H1 (cell line): ENCODE measurements at regions not wholly inside any gene's neighbourhood (a gene's known extent, or its start where the extent isn't known, plus 50 kb on each side); places are given as distances from the start of the nearest gene placed in this dataset.

Experiments
- CTCF ChIA-PET: fragments of 300-600 bp; sonication (Branson Sonifier 250); formaldehyde crosslinking; loops from one replicate; lab custom pipeline; 2021; ENCODE audit not compliant: partially characterized antibody; lab: Charles Lee
- POLR2A ChIA-PET: fragments of 300-600 bp; sonication (Branson Sonifier 250); formaldehyde crosslinking; loops from one replicate; lab custom pipeline; 2021; ENCODE audit warnings: inconsistent platforms; ENCODE audit not compliant: partially characterized antibody; lab: Charles Lee
- DNase-seq, 2 experiments: peaks; one replicate each; pipeline versions ENCODE4 v3.0.0 to v3.0.0-alpha.2; 2010 to 2022; ENCODE audit warnings: low spot score in 2 of 2, low read depth in 1 of 2, mixed read lengths in 1 of 2
- FAIRE-seq: peaks from 2 replicates; lab custom pipeline; 2011; peaks lifted over from hg19 to GRCh38; lab: Jason Lieb, UNC
- H2AFZ ChIP-seq: 2 replicates; pipeline ENCODE4 v1.8.1; 2012; ENCODE audit warnings: low read length, inconsistent platforms
- H2AK5ac ChIP-seq: 2 replicates; pipeline ENCODE4 v1.6.1; 2013; ENCODE audit warnings: low read depth, low read length
- H2BK120ac ChIP-seq: replicated peaks from 2 replicates; pipeline ENCODE3; 2013; ENCODE audit warnings: low read depth, low read length, inconsistent platforms
- H2BK12ac ChIP-seq: 2 replicates; pipeline ENCODE4 v1.6.1; 2013; ENCODE audit warnings: low read depth, low read length
- H2BK15ac ChIP-seq: 2 replicates; pipeline ENCODE4 v1.6.1; 2013; ENCODE audit warnings: low read length
- H2BK20ac ChIP-seq: 2 replicates; pipeline ENCODE4 v1.6.1; 2013; ENCODE audit warnings: low read length
- H2BK5ac ChIP-seq: 2 replicates; pipeline ENCODE4 v1.6.1; 2013; ENCODE audit warnings: low read depth, low read length
- H3K14ac ChIP-seq: 2 replicates; pipeline ENCODE4 v1.6.1; 2013; ENCODE audit warnings: inconsistent platforms; ENCODE audit not compliant: insufficient read length
- H3K18ac ChIP-seq: 2 replicates; pipeline ENCODE4 v1.6.1; 2013; ENCODE audit warnings: low read length; ENCODE audit errors: extremely low read depth
- H3K23ac ChIP-seq: 2 replicates; pipeline ENCODE4 v1.6.1; 2013; ENCODE audit warnings: inconsistent platforms; ENCODE audit not compliant: insufficient read length
- H3K23me2 ChIP-seq: 2 replicates; pipeline ENCODE4 v1.6.1; 2013; ENCODE audit warnings: low read depth, low read length
- H3K27ac ChIP-seq: 2 replicates; pipeline ENCODE4 v1.6.1; 2011; ENCODE audit warnings: low read depth, low read length, inconsistent platforms
- H3K27me3 ChIP-seq, 4 experiments: replicated peaks in 1 of 4; 1 replicate in 1 of 4; 2 replicates in 3 of 4; pipeline versions ENCODE4 v1.6.1 to v1.8.1; 2011 to 2013; ENCODE audit warnings: low read length in 3 of 4, mild to moderate bottlenecking in 3 of 4, inconsistent platforms in 2 of 4, mixed read lengths in 2 of 4, moderate library complexity in 1 of 4; ENCODE audit not compliant: control insufficient read depth in 3 of 4, insufficient read depth in 3 of 4; ENCODE audit errors: extremely low read depth in 1 of 4
- H3K36me3 ChIP-seq, 4 experiments: 2 replicates each; pipeline versions ENCODE4 v1.6.1 to v1.8.1; 2011 to 2013; ENCODE audit warnings: mild to moderate bottlenecking in 4 of 4, low read length in 3 of 4, moderate library complexity in 2 of 4, control low read depth in 1 of 4, inconsistent platforms in 1 of 4; ENCODE audit not compliant: insufficient read depth in 4 of 4, control insufficient read depth in 2 of 4
- H3K4ac ChIP-seq: replicated peaks from 2 replicates; pipeline ENCODE3; 2013; ENCODE audit warnings: low read length, low read depth, mixed read lengths, inconsistent platforms; ENCODE audit not compliant: insufficient read length
- H3K4me1 ChIP-seq, 4 experiments: replicated peaks in 1 of 4; 1 replicate in 1 of 4; 2 replicates in 3 of 4; pipeline versions ENCODE4 v1.6.1 to v1.8.1; 2011 to 2013; ENCODE audit warnings: low read length in 3 of 4, inconsistent platforms in 2 of 4, mixed read lengths in 1 of 4; ENCODE audit not compliant: insufficient read depth in 4 of 4, control insufficient read depth in 3 of 4
- H3K4me2 ChIP-seq, 2 experiments: 2 replicates each; pipeline versions ENCODE4 v1.6.1 to v1.8.1; 2011 to 2013; ENCODE audit warnings: low read depth in 2 of 2, low read length in 2 of 2, control low read depth in 1 of 2, inconsistent platforms in 1 of 2, mild to moderate bottlenecking in 1 of 2; ENCODE audit not compliant: insufficient read depth in 1 of 2
- H3K4me3 ChIP-seq, 4 experiments: fragments of 200-600, 300-600 bp in 1 of 4; sonication (generic), shearing (Covaris generic), sonication (Bioruptor Twin) in 1 of 4; 2 replicates each; pipeline versions ENCODE4 v1.5.1 to v1.8.1; 2011 to 2016; ENCODE audit warnings: low read length in 4 of 4, low read depth in 3 of 4, control low read depth in 2 of 4, inconsistent platforms in 2 of 4, mild to moderate bottlenecking in 2 of 4, mixed read lengths in 1 of 4, moderate library complexity in 1 of 4; ENCODE audit not compliant: insufficient read depth in 2 of 4; ENCODE audit errors: extremely low read depth in 1 of 4
- H3K56ac ChIP-seq: replicated peaks from 2 replicates; pipeline ENCODE3; 2013; ENCODE audit warnings: low read depth, mild to moderate bottlenecking, mixed read lengths, low read length, inconsistent platforms; ENCODE audit not compliant: insufficient read length
- H3K79me1 ChIP-seq: 2 replicates; pipeline ENCODE4 v1.6.1; 2013; ENCODE audit warnings: low read depth, low read length, control low read depth
- H3K79me2 ChIP-seq, 2 experiments: 2 replicates each; pipeline versions ENCODE4 v1.6.1 to v1.8.1; 2012 to 2013; ENCODE audit warnings: low read length in 2 of 2, mild to moderate bottlenecking in 2 of 2, inconsistent platforms in 1 of 2; ENCODE audit not compliant: insufficient read depth in 2 of 2, control insufficient read depth in 1 of 2
- H3K9ac ChIP-seq, 4 experiments: replicated peaks in 1 of 4; 1 replicate in 1 of 4; 2 replicates in 3 of 4; pipeline versions ENCODE4 v1.6.1 to v1.8.1; 2011 to 2013; ENCODE audit warnings: low read depth in 3 of 4, low read length in 3 of 4, control low read depth in 2 of 4, mild to moderate bottlenecking in 2 of 4, moderate library complexity in 2 of 4, inconsistent platforms in 1 of 4; ENCODE audit errors: extremely low read depth in 1 of 4
- H3K9me3 ChIP-seq, 2 experiments: 2 replicates each; pipeline versions ENCODE4 v1.6.1 to v1.8.1; 2012 to 2013; ENCODE audit warnings: mild to moderate bottlenecking in 2 of 2, moderate library complexity in 2 of 2, control low read depth in 1 of 2, inconsistent platforms in 1 of 2, low read depth in 1 of 2, low read length in 1 of 2, mixed read lengths in 1 of 2; ENCODE audit not compliant: insufficient read depth in 2 of 2
- H4K20me1 ChIP-seq, 2 experiments: replicated peaks in 1 of 2; 2 replicates each; pipeline versions ENCODE3 to v1.8.1; 2011 to 2013; ENCODE audit warnings: inconsistent platforms in 2 of 2, low read length in 2 of 2, mild to moderate bottlenecking in 1 of 2; ENCODE audit not compliant: insufficient read depth in 2 of 2, control insufficient read depth in 1 of 2
- H4K5ac ChIP-seq: 2 replicates; pipeline ENCODE4 v1.6.1; 2013; ENCODE audit warnings: low read length, low read depth, mixed read lengths, inconsistent platforms; ENCODE audit not compliant: insufficient read length
- H4K8ac ChIP-seq: 2 replicates; pipeline ENCODE4 v1.8.0; 2013; ENCODE audit warnings: mild to moderate bottlenecking, moderate library complexity, low read length, inconsistent platforms; ENCODE audit not compliant: insufficient read depth; ENCODE audit errors: extremely low read depth
- H4K91ac ChIP-seq: replicated peaks from 2 replicates; pipeline ENCODE3; 2013; ENCODE audit warnings: low read length, mixed read lengths, inconsistent platforms; ENCODE audit not compliant: insufficient read length
- BCL11A ChIP-seq, 2 experiments: IDR thresholded peaks; one replicate each; pipeline ENCODE4 v1.6.1; 2011; ENCODE audit warnings: low read depth in 2 of 2, low read length in 2 of 2, mild to moderate bottlenecking in 2 of 2
- EGR1 ChIP-seq: IDR thresholded peaks from 2 replicates; pipeline ENCODE4 v1.6.1; 2011; ENCODE audit warnings: low read depth, low read length, borderline replicate concordance
- GTF2F1 ChIP-seq: IDR thresholded peaks from 2 replicates; pipeline ENCODE4 v1.6.1; 2012; ENCODE audit warnings: low read depth, low read length, improper control_type of control experiment, borderline replicate concordance
- KDM5A ChIP-seq: fragments of 200-600 bp; IDR thresholded peaks from 2 replicates; pipeline ENCODE4 v1.7.1; 2012; ENCODE audit warnings: mild to moderate bottlenecking, low read length, inconsistent platforms, mixed read lengths
- MAFK ChIP-seq: IDR thresholded peaks from 2 replicates; pipeline ENCODE4 v1.6.1; 2012; ENCODE audit warnings: low read depth, mild to moderate bottlenecking, improper control_type of control experiment, low read length
- RNF2 ChIP-seq: fragments of 200-900, 300-1000 bp; sonication (generic); IDR thresholded peaks from 2 replicates; pipeline ENCODE4 v1.7.1; 2016; ENCODE audit warnings: borderline replicate concordance, low read depth, mild to moderate bottlenecking, antibody characterized with exemption, low read length; ENCODE audit not compliant: poor library complexity, severe bottlenecking; ENCODE audit errors: missing control alignments
- SAP30 ChIP-seq: fragments of 300-600 bp; sonication (generic); IDR thresholded peaks from 2 replicates; pipeline ENCODE4 v1.7.1; 2012; ENCODE audit warnings: low read length, moderate library complexity, mild to moderate bottlenecking, inconsistent platforms; ENCODE audit not compliant: insufficient read depth, insufficient replicate concordance
- SIRT6 ChIP-seq: IDR thresholded peaks from one replicate; pipeline ENCODE4 v1.7.1; 2012; ENCODE audit warnings: low read length, inconsistent platforms
- SP2 ChIP-seq: IDR thresholded peaks from 2 replicates; pipeline ENCODE4 v1.6.1; 2012; ENCODE audit warnings: mild to moderate bottlenecking, low read length, inconsistent platforms
- SP4 ChIP-seq: IDR thresholded peaks from 2 replicates; pipeline ENCODE4 v1.6.1; 2012; ENCODE audit warnings: low read length, inconsistent platforms
- TBP ChIP-seq: IDR thresholded peaks from 2 replicates; pipeline ENCODE4 v1.6.1; 2011; ENCODE audit warnings: low read depth, low read length, improper control_type of control experiment
- TCF12 ChIP-seq: IDR thresholded peaks from 2 replicates; pipeline ENCODE4 v1.6.1; 2011; ENCODE audit warnings: low read depth, mild to moderate bottlenecking, low read length
- TEAD4 ChIP-seq: IDR thresholded peaks from 2 replicates; pipeline ENCODE4 v1.6.1; 2012; ENCODE audit warnings: low read depth, low read length, inconsistent platforms, mixed read lengths
- WGBS, 2 experiments: shearing (Covaris generic) in 1 of 2; methylation state at CpG; one replicate each; pipeline versions ENCODE4 v1.1.6 to v1.1.7; 2013 to 2015; ENCODE audit warnings: low lambda C conversion rate in 2 of 2, mixed read lengths in 2 of 2, inconsistent platforms in 1 of 2, low coverage in 1 of 2, missing lambda C conversion rate in 1 of 2; ENCODE audit not compliant: insufficient replicate concordance in 2 of 2, insufficient coverage in 1 of 2, insufficient read length in 1 of 2; ENCODE audit errors: extremely low coverage in 1 of 2, missing lambda C conversion rate in 1 of 2; 5-methylcytosine and 5-hydroxymethylcytosine counted together
- TF ChIP-seq, protein P1 (sequence below): IDR thresholded peaks from 2 replicates; pipeline ENCODE4 v1.6.1; 2011; ENCODE audit warnings: low read depth, mild to moderate bottlenecking, low read length; ENCODE audit not compliant: insufficient read depth

DNA sequence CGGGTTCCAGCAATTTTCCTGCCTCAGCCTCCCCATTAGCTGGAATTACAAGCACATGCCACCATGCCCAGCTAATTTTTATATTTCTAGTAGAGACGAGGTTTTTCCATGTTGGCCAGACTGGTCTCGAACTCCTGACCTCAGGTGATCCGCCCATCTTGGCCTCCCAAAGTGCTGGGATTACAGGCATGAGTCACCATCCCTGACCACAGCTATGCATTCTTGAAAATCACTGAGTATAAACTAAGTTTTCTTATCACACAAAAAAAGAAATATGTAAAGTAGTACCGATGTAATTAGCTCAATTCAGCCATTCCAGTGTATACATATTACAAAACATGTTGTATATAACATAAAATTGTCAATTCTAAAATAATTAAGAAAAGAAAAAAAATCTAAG is 232.7 kb downstream of the MBD2 start:
- no peak overlapping the region for H3K9ac ChIP-seq
- no peaks in the 10 kb centered on the region for H3K79me1 ChIP-seq
- H3K18ac ChIP-seq, result no peak overlapping the region
- no peak overlapping the region for H4K91ac ChIP-seq
- no peak overlapping the region for H2BK15ac ChIP-seq
- ChIA-PET POLR2A (no interaction called here), CTCF (interaction anchor here (0.8 to 1.3 kb wide), 3 partner anchors 9 to 292 kb away, joined by 3 read pairs; no protein-coding TSS in a partner anchor)
- H4K5ac ChIP-seq, result no peak overlapping the region
- no peak overlapping the region for H4K8ac ChIP-seq
- H3K4me1 ChIP-seq, result no peaks in the 10 kb centered on the region
- no peaks in the 10 kb centered on the region for H3K27me3 ChIP-seq
- no peak overlapping the region for H2BK5ac ChIP-seq
- H3K36me3 ChIP-seq, result no peaks in the 10 kb centered on the region
- H3K14ac ChIP-seq, result no peak overlapping the region
- no peaks in the 10 kb centered on the region for H3K79me2 ChIP-seq
- no peak overlapping the region for H2AK5ac ChIP-seq
- DNase-seq, result no peak
- H3K4me2 ChIP-seq, result no peak overlapping the region
- no peak overlapping the region for H3K27ac ChIP-seq
- H3K4me3 ChIP-seq, result no peak overlapping the region
- H2BK12ac ChIP-seq, result no peak overlapping the region
- no peak overlapping the region for H2AFZ ChIP-seq
- H3K23me2 ChIP-seq, result 0 out of 2 replicates have a peak, but pooled peaks cover 2% of the 10 kb centered on the region
- no peak overlapping the region for H2BK20ac ChIP-seq
- no peaks in the 10 kb centered on the region for H3K9me3 ChIP-seq
- no peak for FAIRE-seq
- no peak overlapping the region for H3K56ac ChIP-seq
- 87% methylated on average over 5 of the region's 5 CpGs; no CpG with 5 or more reads in 1 of the 2 experiments for WGBS, 2 experiments
- H3K23ac ChIP-seq, result no peak overlapping the region
- no peak overlapping the region for H3K4ac ChIP-seq
- no peak for TF ChIP-seq RNF2
- TF ChIP-seq MAFK, result no peak
- TF ChIP-seq, protein P1, sequence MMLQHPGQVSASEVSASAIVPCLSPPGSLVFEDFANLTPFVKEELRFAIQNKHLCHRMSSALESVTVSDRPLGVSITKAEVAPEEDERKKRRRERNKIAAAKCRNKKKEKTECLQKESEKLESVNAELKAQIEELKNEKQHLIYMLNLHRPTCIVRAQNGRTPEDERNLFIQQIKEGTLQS, result no peak
- no peak for TF ChIP-seq KDM5A
- no peak for TF ChIP-seq BCL11A (IDR thresholded peaks at IDR 0.05; ENCODE audit: low read depth in 2 of 2, low read length in 2 of 2)
- TF ChIP-seq GTF2F1, result no peak
- TF ChIP-seq TEAD4, result no peak
- no peak for TF ChIP-seq SAP30
- TF ChIP-seq TBP, result no peak
- TF ChIP-seq EGR1, result no peak
- TF ChIP-seq SIRT6, result no peak
- TF ChIP-seq TCF12, result no peak
- TF ChIP-seq SP2, result no peak
- TF ChIP-seq SP4, result no peak
- TF ChIP-seq, all 59 proteins: peak for 0
- Histone ChIP-seq H4K20me1 (no peaks in the 10 kb centered on the region), H2BK120ac (no peak overlapping the region)
